ENCODE measurements at regions not wholly inside any gene's neighbourhood (a gene's known extent, or its start where the extent isn't known, plus 50 kb on each side); places are given as distances from the start of the nearest gene placed in this dataset.

- Mint-ChIP-seq H3K27me3 (peaks cover 4% of the 10 kb centered on the region), H3K9me3 (no peaks in the 10 kb centered on the region), H3K27ac (no peak overlapping the region), H3K4me1 (peaks cover 32% of the 10 kb centered on the region), H3K36me3 (peaks cover 7% of the 10 kb centered on the region), H3K4me3 (no peak overlapping the region)
- CTCF ChIA-PET, result interaction anchor here (1.2 kb wide), 1 partner anchor 76 kb away, joined by 3 read pairs; no protein-coding TSS in a partner anchor
- DNase-seq, result no peak
Measured at GRCh38 chr5:68385936-68386335, 170.4 kb downstream of the PIK3R1 start.

- H3K9me3 Mint-ChIP-seq, result peaks cover 4% of the 10 kb centered on the region
- no peak for DNase-seq
- CTCF ChIA-PET, result interaction anchor here (1.2 to 2.1 kb wide), 2 partner anchors 74 to 101 kb away, joined by 3 to 7 read pairs; no protein-coding TSS in a partner anchor
- peaks cover 7% of the 10 kb centered on the region for H3K36me3 Mint-ChIP-seq
- peaks cover 19% of the 10 kb centered on the region for H3K4me1 Mint-ChIP-seq
- H3K27me3 Mint-ChIP-seq, result peaks cover 4% of the 10 kb centered on the region
- H3K27ac Mint-ChIP-seq, result no peak overlapping the region
- H3K4me3 Mint-ChIP-seq, result no peak overlapping the region
Measured at GRCh38 chr5:68387074-68387796, 171.7 kb downstream of the PIK3R1 start.

GRCh38 chr5:68389618-68390017, 174.1 kb downstream of the PIK3R1 start:
- Mint-ChIP-seq H3K27me3 (peaks cover 4% of the 10 kb centered on the region), H3K36me3 (no peaks in the 10 kb centered on the region), H3K4me1 (peaks cover 17% of the 10 kb centered on the region), H3K4me3 (no peak overlapping the region), H3K9me3 (peaks cover 4% of the 10 kb centered on the region), H3K27ac (no peak overlapping the region)
- DNase-seq, result no peak
- CTCF ChIA-PET, result interaction anchor here (0.7 to 1.5 kb wide), 2 partner anchors 11 to 58 kb away, joined by 3 to 5 read pairs; no protein-coding TSS in a partner anchor

- DNase-seq, result no peak
- H3K4me3 Mint-ChIP-seq, result no peak overlapping the region
- H3K27ac Mint-ChIP-seq, result no peak overlapping the region
- H3K27me3 Mint-ChIP-seq, result peaks cover 4% of the 10 kb centered on the region
- peaks cover 4% of the 10 kb centered on the region for H3K9me3 Mint-ChIP-seq
- CTCF ChIA-PET, result no interaction called here
- peaks cover 8% of the 10 kb centered on the region for H3K4me1 Mint-ChIP-seq
- H3K36me3 Mint-ChIP-seq, result no peaks in the 10 kb centered on the region
Measured at GRCh38 chr5:68392617-68393016, 177.1 kb downstream of the PIK3R1 start.

- Mint-ChIP-seq H3K4me1 (peaks cover 8% of the 10 kb centered on the region), H3K9me3 (peaks cover 4% of the 10 kb centered on the region), H3K4me3 (no peak overlapping the region), H3K36me3 (no peaks in the 10 kb centered on the region), H3K27me3 (no peaks in the 10 kb centered on the region), H3K27ac (no peak overlapping the region)
- DNase-seq, result no peak
- CTCF ChIA-PET, result interaction anchor here (0.7 kb wide), 1 partner anchor 68 kb away, joined by 3 read pairs; no protein-coding TSS in a partner anchor
Measured at GRCh38 chr5:68395302-68395701, 179.7 kb downstream of the PIK3R1 start.

GRCh38 chr5:68395926-68396511, 180.5 kb downstream of the PIK3R1 start:
- H3K27ac Mint-ChIP-seq, result no peak overlapping the region
- no peak for DNase-seq
- no peaks in the 10 kb centered on the region for H3K27me3 Mint-ChIP-seq
- no peak overlapping the region for H3K4me3 Mint-ChIP-seq
- peaks cover 4% of the 10 kb centered on the region for H3K9me3 Mint-ChIP-seq
- CTCF ChIA-PET, result interaction anchor here (0.7 kb wide), 1 partner anchor 67 kb away, joined by 3 read pairs; no protein-coding TSS in a partner anchor
- no peaks in the 10 kb centered on the region for H3K36me3 Mint-ChIP-seq
- H3K4me1 Mint-ChIP-seq, result peaks cover 8% of the 10 kb centered on the region

- Mint-ChIP-seq H3K4me3 (no peak overlapping the region), H3K4me1 (peaks cover 8% of the 10 kb centered on the region), H3K9me3 (peaks cover 4% of the 10 kb centered on the region), H3K27ac (no peak overlapping the region), H3K36me3 (no peaks in the 10 kb centered on the region), H3K27me3 (no peaks in the 10 kb centered on the region)
- no peak for DNase-seq
- CTCF ChIA-PET, result no interaction called here
Measured at GRCh38 chr5:68396722-68397121, 181.2 kb downstream of the PIK3R1 start.

GRCh38 chr5:68398146-68398812, 182.7 kb downstream of the PIK3R1 start:
- H3K27ac Mint-ChIP-seq, result no peak overlapping the region

GRCh38 chr5:68403301-68403700, 187.7 kb downstream of the PIK3R1 start:
- Mint-ChIP-seq H3K9me3 (no peaks in the 10 kb centered on the region), H3K4me3 (no peak overlapping the region), H3K4me1 (peaks cover 29% of the 10 kb centered on the region), H3K36me3 (no peaks in the 10 kb centered on the region), H3K27me3 (no peaks in the 10 kb centered on the region), H3K27ac (no peak overlapping the region)
- CTCF ChIA-PET, result no interaction called here
- DNase-seq, result no peak

More at GRCh38 chr5:68398146-68398812, 182.7 kb downstream of the PIK3R1 start:
- H3K27me3 Mint-ChIP-seq, result no peaks in the 10 kb centered on the region
- no peaks in the 10 kb centered on the region for H3K4me1 Mint-ChIP-seq
- DNase-seq, result no peak
- no peak overlapping the region for H3K4me3 Mint-ChIP-seq
- H3K9me3 Mint-ChIP-seq, result no peaks in the 10 kb centered on the region
- H3K36me3 Mint-ChIP-seq, result no peaks in the 10 kb centered on the region
- CTCF ChIA-PET, result no interaction called here

DNA sequence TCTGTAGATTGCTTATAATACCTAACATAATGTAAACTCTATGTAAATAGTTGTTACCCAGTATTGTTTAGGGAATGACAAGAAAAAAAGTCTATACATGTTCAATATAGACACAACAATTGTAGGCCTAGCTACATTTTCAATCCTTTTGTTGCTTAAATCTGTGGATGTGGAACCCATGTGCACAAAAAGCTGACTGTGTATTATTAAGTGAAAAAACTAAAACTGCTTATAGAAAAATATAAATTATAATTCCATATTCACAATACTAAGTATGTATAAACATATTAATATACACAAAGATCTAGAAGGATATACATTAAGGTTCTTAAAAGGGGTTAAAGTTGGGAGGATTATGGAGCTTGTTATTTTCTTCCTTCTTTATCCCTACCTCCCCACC, 188.7 kb downstream of the PIK3R1 start:
- Mint-ChIP-seq H3K9me3 (no peaks in the 10 kb centered on the region), H3K4me3 (no peak overlapping the region), H3K27me3 (no peaks in the 10 kb centered on the region), H3K27ac (no peak overlapping the region), H3K4me1 (peaks cover 32% of the 10 kb centered on the region), H3K36me3 (no peaks in the 10 kb centered on the region)
- CTCF ChIA-PET, result interaction anchor here (1.3 kb wide), 1 partner anchor 34 kb away, joined by 5 read pairs; no protein-coding TSS in a partner anchor
- no peak for DNase-seq

- Mint-ChIP-seq H3K4me1 (peaks cover 32% of the 10 kb centered on the region), H3K27me3 (no peaks in the 10 kb centered on the region), H3K36me3 (no peaks in the 10 kb centered on the region), H3K9me3 (no peaks in the 10 kb centered on the region), H3K4me3 (no peak overlapping the region), H3K27ac (no peak overlapping the region)
- DNase-seq, result no peak
- CTCF ChIA-PET, result interaction anchor here (1.3 kb wide), 1 partner anchor 34 kb away, joined by 5 read pairs; no protein-coding TSS in a partner anchor
Measured at GRCh38 chr5:68405026-68405684, 189.6 kb downstream of the PIK3R1 start.

GRCh38 chr5:68405784-68406743, 190.5 kb downstream of the PIK3R1 start:
- Mint-ChIP-seq H3K27ac (peak overlapping the region; percentile 74), H3K9me3 (no peaks in the 10 kb centered on the region), H3K36me3 (no peaks in the 10 kb centered on the region), H3K4me1 (peaks cover 32% of the 10 kb centered on the region), H3K27me3 (no peaks in the 10 kb centered on the region), H3K4me3 (peak overlapping the region; percentile 21)
- CTCF ChIA-PET, result no interaction called here
- no peak for DNase-seq

- peak overlapping the region; percentile 21 for H3K4me3 Mint-ChIP-seq
- CTCF ChIA-PET, result no interaction called here
- peaks cover 32% of the 10 kb centered on the region for H3K4me1 Mint-ChIP-seq
- peak; percentile 36 for DNase-seq
- no peaks in the 10 kb centered on the region for H3K9me3 Mint-ChIP-seq
- no peaks in the 10 kb centered on the region for H3K36me3 Mint-ChIP-seq
- peak overlapping the region; percentile 74 for H3K27ac Mint-ChIP-seq
- H3K27me3 Mint-ChIP-seq, result no peaks in the 10 kb centered on the region
Measured at GRCh38 chr5:68406767-68407241, 191.2 kb downstream of the PIK3R1 start.

Measured in activated naive CD4-positive, alpha-beta T cell treated with anti-CD3 and anti-CD28 coated beads, Interleukin-2, amount 10 ng/mL, durations not matched to agents 7 days and 5 days (primary cell).